Dermis blood vessel endothelial cell (primary cell): ENCODE measurements at regions not wholly inside any gene's neighbourhood (a gene's known extent, or its start where the extent isn't known, plus 50 kb on each side); places are given as distances from the start of the nearest gene placed in this dataset.
A peak's percentile ranks its signal among the peaks of the same experiment; 100 is the strongest.
"Not testable (repeated sequence)": the region's sequence is repeated elsewhere in the genome, so short reads cannot be mapped to it uniquely, and the experiment has no call there.

Experiments
- DNase-seq: peaks from one replicate; pipeline ENCODE4 v3.0.0; 2010

GRCh38 chr2:176427549-176427948, 158.3 kb downstream of the MTX2 start:
- DNase-seq = no peak

GRCh38 chr2:176428944-176429469, 159.8 kb downstream of the MTX2 start:
- DNase-seq = not testable (repeated sequence)

- no peak for DNase-seq
These were observed 163.2 kb downstream of the MTX2 start for GRCh38 chr2:176432434-176432833.

- no peak for DNase-seq
These were observed 166.5 kb downstream of the MTX2 start for GRCh38 chr2:176435729-176436128.

- no peak for DNase-seq
These were observed 174.7 kb downstream of the MTX2 start for GRCh38 chr2:176443946-176444345.

- DNase-seq = peak; percentile 67
These were observed 176.7 kb downstream of the MTX2 start for GRCh38 chr2:176445956-176446355.

- peak; percentile 53 for DNase-seq
These were observed 177.6 kb downstream of the MTX2 start for GRCh38 chr2:176446718-176447414.

- DNase-seq = no peak
These were observed 178.4 kb downstream of the MTX2 start for GRCh38 chr2:176447616-176448015.

- DNase-seq = no peak
These were observed 180.6 kb downstream of the MTX2 start for GRCh38 chr2:176449852-176450251.

- no peak for DNase-seq
These were observed 184.5 kb downstream of the MTX2 start for GRCh38 chr2:176453784-176454183.

- DNase-seq = peak; percentile 90
These were observed 185.9 kb downstream of the MTX2 start for GRCh38 chr2:176454893-176455815.

- peak; percentile 64 for DNase-seq
These were observed 186.6 kb downstream of the MTX2 start for GRCh38 chr2:176455816-176456291.

GRCh38 chr2:176457481-176457880, 188.2 kb downstream of the MTX2 start:
- no peak for DNase-seq

- peak; percentile 17 for DNase-seq
These were observed 192.0 kb downstream of the MTX2 start for GRCh38 chr2:176461098-176461808.

- DNase-seq = peak; percentile 52
These were observed 192.8 kb downstream of the MTX2 start for GRCh38 chr2:176461809-176462670.

GRCh38 chr2:176463546-176463945, 194.3 kb downstream of the MTX2 start:
- DNase-seq = no peak

- no peak for DNase-seq
These were observed 195.8 kb downstream of the MTX2 start for GRCh38 chr2:176464886-176465564.

- DNase-seq = no peak
These were observed 197.7 kb downstream of the MTX2 start for GRCh38 chr2:176466918-176467452.

GRCh38 chr2:176467595-176467994, 198.4 kb downstream of the MTX2 start:
- no peak for DNase-seq

GRCh38 chr2:176468457-176469113, 199.3 kb downstream of the MTX2 start:
- DNase-seq = no peak
